ENCODE measurements at regions not wholly inside any gene's neighbourhood (a gene's known extent, or its start where the extent isn't known, plus 50 kb on each side); places are given as distances from the start of the nearest gene placed in this dataset.
"Not testable (repeated sequence)": the region's sequence is repeated elsewhere in the genome, so short reads cannot be mapped to it uniquely, and the experiment has no call there.

- Histone ChIP-seq H3K4me3 (ENCODE audit: low read depth in 2 of 2, low read length in 2 of 2) (no peak overlapping the region), H3K36me3 (ENCODE audit: control insufficient read depth, insufficient read depth, low read length) (no peaks in the 10 kb centered on the region), H3K9me3 (ENCODE audit: control insufficient read depth, insufficient read depth, low read depth, low read length) (no peaks in the 10 kb centered on the region), H3K27me3 (ENCODE audit: control insufficient read depth, insufficient read depth, low read length) (no peaks in the 10 kb centered on the region), H3K4me1 (ENCODE audit: control insufficient read depth, insufficient read depth, low read length) (no peaks in the 10 kb centered on the region), H3K27ac (ENCODE audit: low read length) (no peak overlapping the region)
- ATAC-seq = no peak
- no peak for DNase-seq (ENCODE audit: low read depth, low spot score)
- in situ Hi-C loops (cut with HindIII; ENCODE audit: low pct_unique_long_range_greater_than_20kb, low sequenced_read_pairs) (loop anchor here (10.0 kb wide), 1 partner anchor 398 kb away; no protein-coding TSS in a partner anchor), intact Hi-C loops (cut with micrococcal nuclease; ENCODE audit: unreplicated experiment) (no loop called here)
- POLR2A ChIA-PET = interaction anchor here (0.6 kb wide), 1 partner anchor 102 kb away, joined by 3 read pairs; no protein-coding TSS in a partner anchor
- CTCF ChIA-PET = no interaction called here
- TF ChIP-seq, protein P1, sequence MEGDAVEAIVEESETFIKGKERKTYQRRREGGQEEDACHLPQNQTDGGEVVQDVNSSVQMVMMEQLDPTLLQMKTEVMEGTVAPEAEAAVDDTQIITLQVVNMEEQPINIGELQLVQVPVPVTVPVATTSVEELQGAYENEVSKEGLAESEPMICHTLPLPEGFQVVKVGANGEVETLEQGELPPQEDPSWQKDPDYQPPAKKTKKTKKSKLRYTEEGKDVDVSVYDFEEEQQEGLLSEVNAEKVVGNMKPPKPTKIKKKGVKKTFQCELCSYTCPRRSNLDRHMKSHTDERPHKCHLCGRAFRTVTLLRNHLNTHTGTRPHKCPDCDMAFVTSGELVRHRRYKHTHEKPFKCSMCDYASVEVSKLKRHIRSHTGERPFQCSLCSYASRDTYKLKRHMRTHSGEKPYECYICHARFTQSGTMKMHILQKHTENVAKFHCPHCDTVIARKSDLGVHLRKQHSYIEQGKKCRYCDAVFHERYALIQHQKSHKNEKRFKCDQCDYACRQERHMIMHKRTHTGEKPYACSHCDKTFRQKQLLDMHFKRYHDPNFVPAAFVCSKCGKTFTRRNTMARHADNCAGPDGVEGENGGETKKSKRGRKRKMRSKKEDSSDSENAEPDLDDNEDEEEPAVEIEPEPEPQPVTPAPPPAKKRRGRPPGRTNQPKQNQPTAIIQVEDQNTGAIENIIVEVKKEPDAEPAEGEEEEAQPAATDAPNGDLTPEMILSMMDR (IDR thresholded peaks at IDR 0.05) = no peak
- TF ChIP-seq SIN3A (IDR thresholded peaks at IDR 0.05; ENCODE audit: borderline replicate concordance, insufficient read depth, low read depth, low read length) = no peak
- TF ChIP-seq, protein P2, sequence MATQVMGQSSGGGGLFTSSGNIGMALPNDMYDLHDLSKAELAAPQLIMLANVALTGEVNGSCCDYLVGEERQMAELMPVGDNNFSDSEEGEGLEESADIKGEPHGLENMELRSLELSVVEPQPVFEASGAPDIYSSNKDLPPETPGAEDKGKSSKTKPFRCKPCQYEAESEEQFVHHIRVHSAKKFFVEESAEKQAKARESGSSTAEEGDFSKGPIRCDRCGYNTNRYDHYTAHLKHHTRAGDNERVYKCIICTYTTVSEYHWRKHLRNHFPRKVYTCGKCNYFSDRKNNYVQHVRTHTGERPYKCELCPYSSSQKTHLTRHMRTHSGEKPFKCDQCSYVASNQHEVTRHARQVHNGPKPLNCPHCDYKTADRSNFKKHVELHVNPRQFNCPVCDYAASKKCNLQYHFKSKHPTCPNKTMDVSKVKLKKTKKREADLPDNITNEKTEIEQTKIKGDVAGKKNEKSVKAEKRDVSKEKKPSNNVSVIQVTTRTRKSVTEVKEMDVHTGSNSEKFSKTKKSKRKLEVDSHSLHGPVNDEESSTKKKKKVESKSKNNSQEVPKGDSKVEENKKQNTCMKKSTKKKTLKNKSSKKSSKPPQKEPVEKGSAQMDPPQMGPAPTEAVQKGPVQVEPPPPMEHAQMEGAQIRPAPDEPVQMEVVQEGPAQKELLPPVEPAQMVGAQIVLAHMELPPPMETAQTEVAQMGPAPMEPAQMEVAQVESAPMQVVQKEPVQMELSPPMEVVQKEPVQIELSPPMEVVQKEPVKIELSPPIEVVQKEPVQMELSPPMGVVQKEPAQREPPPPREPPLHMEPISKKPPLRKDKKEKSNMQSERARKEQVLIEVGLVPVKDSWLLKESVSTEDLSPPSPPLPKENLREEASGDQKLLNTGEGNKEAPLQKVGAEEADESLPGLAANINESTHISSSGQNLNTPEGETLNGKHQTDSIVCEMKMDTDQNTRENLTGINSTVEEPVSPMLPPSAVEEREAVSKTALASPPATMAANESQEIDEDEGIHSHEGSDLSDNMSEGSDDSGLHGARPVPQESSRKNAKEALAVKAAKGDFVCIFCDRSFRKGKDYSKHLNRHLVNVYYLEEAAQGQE (IDR thresholded peaks at IDR 0.05; ENCODE audit: insufficient read depth in 1 of 2, low read depth in 2 of 2, low read length in 1 of 2) = no peak
- BruUV-seq (replicated peaks) = no TSS peak
Measured at GRCh38 chr1:199836430-199836829, 191.1 kb upstream of the NR5A2 start.

DNA sequence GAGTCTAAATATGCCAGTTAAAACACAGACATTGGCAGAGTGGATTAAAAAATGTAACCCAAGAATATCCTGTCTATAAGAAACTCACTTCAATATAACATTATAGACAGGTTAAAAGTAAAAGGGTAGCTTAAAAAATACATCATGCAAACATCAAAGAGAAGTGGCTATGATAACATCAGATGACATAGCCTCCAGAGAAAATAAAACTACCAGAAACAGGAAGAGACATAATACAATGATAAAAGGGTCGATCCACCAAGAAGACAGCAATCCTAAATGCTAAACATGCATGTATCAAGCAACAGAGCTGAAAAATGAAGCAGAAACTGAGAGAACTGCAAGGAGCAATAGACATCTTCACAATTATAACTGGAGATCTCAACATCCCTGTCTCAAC is 190.2 kb upstream of the NR5A2 start:
- no peak for DNase-seq (ENCODE audit: low read depth, low spot score)
- H3K9me3 ChIP-seq (ENCODE audit: control insufficient read depth, insufficient read depth, low read depth, low read length) = no peaks in the 10 kb centered on the region
- in situ Hi-C loops (cut with HindIII; ENCODE audit: low pct_unique_long_range_greater_than_20kb, low sequenced_read_pairs) = loop anchor here (10.0 kb wide), 1 partner anchor 397 kb away; no protein-coding TSS in a partner anchor
- H3K36me3 ChIP-seq (ENCODE audit: control insufficient read depth, insufficient read depth, low read length) = no peaks in the 10 kb centered on the region
- no peak for ATAC-seq
- no peak overlapping the region for H3K4me3 ChIP-seq (ENCODE audit: low read depth in 2 of 2, low read length in 2 of 2)
- BruUV-seq (replicated peaks) = no TSS peak
- no peak overlapping the region for H3K27ac ChIP-seq (ENCODE audit: low read length)
- CTCF ChIA-PET = no interaction called here
- TF ChIP-seq, protein P2 (IDR thresholded peaks at IDR 0.05; ENCODE audit: insufficient read depth in 1 of 2, low read depth in 2 of 2, low read length in 1 of 2) = no peak
- TF ChIP-seq SIN3A (IDR thresholded peaks at IDR 0.05; ENCODE audit: borderline replicate concordance, insufficient read depth, low read depth, low read length) (no peak), TCF7L2 (IDR thresholded peaks at IDR 0.05; ENCODE audit: low read depth, low read length) (no peak)
- TF ChIP-seq, protein P1 (IDR thresholded peaks at IDR 0.05) = no peak
- H3K27me3 ChIP-seq (ENCODE audit: control insufficient read depth, insufficient read depth, low read length) = no peaks in the 10 kb centered on the region
- POLR2A ChIA-PET = interaction anchor here (0.6 kb wide), 2 partner anchors 103 to 239 kb away, joined by 3 to 6 read pairs; no protein-coding TSS in a partner anchor
- intact Hi-C loops (cut with micrococcal nuclease; ENCODE audit: unreplicated experiment) = no loop called here
- no peaks in the 10 kb centered on the region for H3K4me1 ChIP-seq (ENCODE audit: control insufficient read depth, insufficient read depth, low read length)

GRCh38 chr1:199839608-199840007 is 187.9 kb upstream of the NR5A2 start:
- H3K36me3 ChIP-seq (ENCODE audit: control insufficient read depth, insufficient read depth, low read length); intact Hi-C loops (cut with micrococcal nuclease; ENCODE audit: unreplicated experiment); H3K4me3 ChIP-seq (ENCODE audit: low read depth in 2 of 2, low read length in 2 of 2); ATAC-seq; H3K4me1 ChIP-seq (ENCODE audit: control insufficient read depth, insufficient read depth, low read length); H3K27me3 ChIP-seq (ENCODE audit: control insufficient read depth, insufficient read depth, low read length); DNase-seq (ENCODE audit: low read depth, low spot score); H3K9me3 ChIP-seq (ENCODE audit: control insufficient read depth, insufficient read depth, low read depth, low read length); H3K27ac ChIP-seq (ENCODE audit: low read length); BruUV-seq (replicated peaks): not testable (repeated sequence)
- in situ Hi-C loops (cut with HindIII; ENCODE audit: low pct_unique_long_range_greater_than_20kb, low sequenced_read_pairs) = loop anchor here (10.0 kb wide), 1 partner anchor 395 kb away; no protein-coding TSS in a partner anchor
- ChIA-PET POLR2A (interaction anchor here (0.6 kb wide), 1 partner anchor 322 kb away, joined by 3 read pairs; no protein-coding TSS in a partner anchor), CTCF (interaction anchor here (0.6 kb wide), 1 partner anchor 1127 kb away, joined by 9 read pairs; no protein-coding TSS in a partner anchor)

DNA sequence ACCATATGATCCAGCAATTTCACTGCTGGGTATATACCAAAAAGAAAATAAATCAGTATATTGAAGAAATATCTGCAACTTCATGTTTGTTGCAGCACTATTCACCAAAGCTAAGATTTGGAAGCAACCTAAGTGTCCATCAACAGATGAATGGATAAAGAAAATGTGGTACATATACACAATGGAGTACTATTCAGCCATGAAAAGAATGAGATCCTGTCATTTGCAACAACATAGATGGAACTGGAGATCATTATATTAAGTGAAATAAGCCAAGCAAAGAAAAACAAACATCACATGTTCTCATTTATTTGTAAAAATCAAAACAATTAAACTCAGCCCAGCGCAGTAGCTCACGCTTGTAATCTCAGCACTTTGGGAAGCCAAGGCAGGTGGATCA is 184.4 kb upstream of the NR5A2 start:
- H3K27ac ChIP-seq (ENCODE audit: low read length); H3K4me3 ChIP-seq (ENCODE audit: low read depth in 2 of 2, low read length in 2 of 2); H3K36me3 ChIP-seq (ENCODE audit: control insufficient read depth, insufficient read depth, low read length); in situ Hi-C loops (cut with HindIII; ENCODE audit: low pct_unique_long_range_greater_than_20kb, low sequenced_read_pairs); H3K27me3 ChIP-seq (ENCODE audit: control insufficient read depth, insufficient read depth, low read length); DNase-seq (ENCODE audit: low read depth, low spot score); H3K4me1 ChIP-seq (ENCODE audit: control insufficient read depth, insufficient read depth, low read length); BruUV-seq (replicated peaks); ATAC-seq; H3K9me3 ChIP-seq (ENCODE audit: control insufficient read depth, insufficient read depth, low read depth, low read length); intact Hi-C loops (cut with micrococcal nuclease; ENCODE audit: unreplicated experiment): not testable (repeated sequence)
- ChIA-PET CTCF (interaction anchor here (0.5 to 0.7 kb wide), 2 partner anchors 371 to 648 kb away, joined by 3 to 5 read pairs; no protein-coding TSS in a partner anchor), POLR2A (interaction anchor here (0.7 kb wide), 1 partner anchor 103 kb away, joined by 3 read pairs; no protein-coding TSS in a partner anchor)
